Endothelial cell of umbilical vein (primary cell): ENCODE measurements at regions not wholly inside any gene's neighbourhood (a gene's known extent, or its start where the extent isn't known, plus 50 kb on each side); places are given as distances from the start of the nearest gene placed in this dataset.

Experiments used
- BruUV-seq: library from RNA; stranded (reverse); fragments of 400-500 nt; replicated peaks from 2 replicates; lab custom pipeline; 2021; lab: Mats Ljungman, UMichigan
- CTCF ChIA-PET: fragments of 300-600, 350-600 bp; sonication (Branson Sonifier 250); formaldehyde crosslinking; loops from one replicate; lab custom pipeline; 2021; ENCODE audit warnings: antibody characterized with exemption, inconsistent platforms; lab: Charles Lee
- POLR2A ChIA-PET: fragments of 300-600, 350-600 bp; sonication (Branson Sonifier 250); formaldehyde crosslinking; loops from one replicate; lab custom pipeline; 2021; ENCODE audit warnings: antibody characterized with exemption, inconsistent platforms; lab: Charles Lee
- DNase-seq: peaks from one replicate; pipeline ENCODE4 v3.0.0-alpha.2; 2011; ENCODE audit warnings: low read depth, low spot score
- FAIRE-seq: peaks from 2 replicates; lab custom pipeline; 2011; peaks lifted over from hg19 to GRCh38; lab: Jason Lieb, UNC
- H2AFZ ChIP-seq: 2 replicates; pipeline ENCODE4 v1.6.0; 2012; ENCODE audit warnings: low read depth, low read length, control low read depth, inconsistent platforms
- H3K27ac ChIP-seq: 2 replicates; pipeline ENCODE4 v1.5.1; 2011; ENCODE audit warnings: low read depth, mild to moderate bottlenecking, control low read depth, low read length, moderate library complexity; ENCODE audit not compliant: insufficient read depth
- H3K27me3 ChIP-seq, 2 experiments: 2 replicates each; pipeline versions ENCODE4 v1.6.0 to v1.6.1; 2011; ENCODE audit warnings: low read length in 2 of 2, mixed read lengths in 1 of 2; ENCODE audit not compliant: control insufficient read depth in 2 of 2, insufficient read depth in 2 of 2
- H3K36me3 ChIP-seq, 2 experiments: 2 replicates in 1 of 2; 3 replicates in 1 of 2; pipeline ENCODE4 v1.5.1; 2011; ENCODE audit warnings: low read length in 2 of 2, mild to moderate bottlenecking in 1 of 2, moderate library complexity in 1 of 2; ENCODE audit not compliant: control insufficient read depth in 2 of 2, insufficient read depth in 2 of 2; ENCODE audit errors: extremely low read depth in 1 of 2
- H3K4me1 ChIP-seq: 3 replicates; pipeline ENCODE4 v1.5.1; 2011; ENCODE audit warnings: mild to moderate bottlenecking, low read length; ENCODE audit not compliant: control insufficient read depth, insufficient read depth; ENCODE audit errors: extremely low read depth
- H3K4me2 ChIP-seq: 2 replicates; pipeline ENCODE4 v1.6.1; 2011; ENCODE audit warnings: low read length, control low read depth, mixed read lengths; ENCODE audit not compliant: insufficient read depth
- H3K4me3 ChIP-seq, 3 experiments: fragments of 200-600 bp in 1 of 3; sonication (generic), shearing (Covaris generic) in 1 of 3; replicated peaks in 1 of 3; 2 replicates each; pipeline ENCODE4 v1.5.1; 2011 to 2016; ENCODE audit warnings: control low read depth in 3 of 3, low read length in 3 of 3, mild to moderate bottlenecking in 2 of 3, inconsistent platforms in 1 of 3, low read depth in 1 of 3, moderate library complexity in 1 of 3; ENCODE audit not compliant: insufficient read depth in 1 of 3
- H3K79me2 ChIP-seq: 2 replicates; pipeline ENCODE4 v1.6.0; 2012; ENCODE audit warnings: low read length, inconsistent platforms; ENCODE audit not compliant: control insufficient read depth, insufficient read depth
- H3K9ac ChIP-seq: replicated peaks from 2 replicates; pipeline ENCODE3; 2011; ENCODE audit warnings: low read length, control low read depth; ENCODE audit not compliant: insufficient read depth; ENCODE audit errors: extremely low read depth
- H3K9me1 ChIP-seq: replicated peaks from 3 replicates; pipeline ENCODE4 v1.6.0; 2011; ENCODE audit warnings: mild to moderate bottlenecking, low read length; ENCODE audit not compliant: control insufficient read depth, insufficient read depth; ENCODE audit errors: extremely low read depth
- H3K9me3 ChIP-seq: replicated peaks from 2 replicates; pipeline ENCODE4 v1.5.1; 2012; ENCODE audit warnings: low read length, inconsistent platforms; ENCODE audit not compliant: control insufficient read depth, insufficient read depth
- H4K20me1 ChIP-seq: replicated peaks from 2 replicates; pipeline ENCODE3; 2011; ENCODE audit warnings: mild to moderate bottlenecking, low read length; ENCODE audit not compliant: control insufficient read depth, insufficient read depth; ENCODE audit errors: extremely low read depth
- EZH2 ChIP-seq: IDR thresholded peaks from 2 replicates; pipeline ENCODE4 v1.6.1; 2012; ENCODE audit warnings: borderline replicate concordance, low read depth, mild to moderate bottlenecking, moderate library complexity, low read length, inconsistent platforms; ENCODE audit not compliant: severe bottlenecking
- FOS ChIP-seq: IDR thresholded peaks from 2 replicates; pipeline ENCODE4 v1.6.1; 2011; ENCODE audit warnings: mild to moderate bottlenecking, low read length, moderate library complexity, borderline replicate concordance; ENCODE audit not compliant: insufficient read depth
- GATA2 ChIP-seq: IDR thresholded peaks from 2 replicates; pipeline ENCODE4 v1.7.0; 2011; ENCODE audit warnings: low read depth, mild to moderate bottlenecking, moderate library complexity, mixed read lengths, low read length; ENCODE audit not compliant: insufficient read length, insufficient read depth
- JUN ChIP-seq: IDR thresholded peaks from 2 replicates; pipeline ENCODE4 v1.6.1; 2011; ENCODE audit warnings: borderline replicate concordance, low read depth; ENCODE audit not compliant: insufficient read length, insufficient read depth
- MAX ChIP-seq: IDR thresholded peaks from 2 replicates; pipeline ENCODE4 v1.6.1; 2011; ENCODE audit not compliant: insufficient read depth, insufficient read length
- MYC ChIP-seq: IDR thresholded peaks from one replicate; pipeline ENCODE4 v1.6.1; 2011; ENCODE audit warnings: mild to moderate bottlenecking, low read depth, low read length
- POLR2A ChIP-seq: IDR thresholded peaks from 2 replicates; pipeline ENCODE4 v1.6.1; 2012; ENCODE audit warnings: low read depth, mild to moderate bottlenecking, control low read depth, low read length
- POLR2AphosphoS5 ChIP-seq: IDR thresholded peaks from 2 replicates; pipeline ENCODE4 v1.6.1; 2012; ENCODE audit warnings: low read depth, mild to moderate bottlenecking, control low read depth, low read length, moderate library complexity; ENCODE audit not compliant: insufficient read depth
- dilution Hi-C: fragments of 300-500 bp; cut with MboI; formaldehyde crosslinking; loops from one replicate; pipeline ENCODE4 v1.15.0; 2019; ENCODE audit warnings: low sequenced_read_pairs; ENCODE audit not compliant: extremely low pct_ligation_motif_present
- intact Hi-C: fragments of 100-400 bp; cut with micrococcal nuclease; formaldehyde crosslinking; loops from one replicate; pipeline ENCODE4 v1.10.0; 2022
- TF ChIP-seq, protein P1 (sequence below), 2 donors: IDR thresholded peaks; 1 replicate in 1 of 2; 2 replicates in 1 of 2; pipeline ENCODE4 v1.5.1; 2011; ENCODE audit warnings: low read length in 2 of 2, mild to moderate bottlenecking in 2 of 2, moderate library complexity in 2 of 2, control low read depth in 1 of 2, inconsistent platforms in 1 of 2, low read depth in 1 of 2; ENCODE audit not compliant: insufficient read depth in 1 of 2; ENCODE audit errors: extremely low read depth in 1 of 2

- no peaks in the 10 kb centered on the region for H4K20me1 ChIP-seq
- TF ChIP-seq GATA2 (no peak), EZH2 (no peak), POLR2A (no peak), FOS (no peak), MAX (no peak), MYC (no peak), POLR2AphosphoS5 (no peak), JUN (no peak)
- TF ChIP-seq, protein P1, sequence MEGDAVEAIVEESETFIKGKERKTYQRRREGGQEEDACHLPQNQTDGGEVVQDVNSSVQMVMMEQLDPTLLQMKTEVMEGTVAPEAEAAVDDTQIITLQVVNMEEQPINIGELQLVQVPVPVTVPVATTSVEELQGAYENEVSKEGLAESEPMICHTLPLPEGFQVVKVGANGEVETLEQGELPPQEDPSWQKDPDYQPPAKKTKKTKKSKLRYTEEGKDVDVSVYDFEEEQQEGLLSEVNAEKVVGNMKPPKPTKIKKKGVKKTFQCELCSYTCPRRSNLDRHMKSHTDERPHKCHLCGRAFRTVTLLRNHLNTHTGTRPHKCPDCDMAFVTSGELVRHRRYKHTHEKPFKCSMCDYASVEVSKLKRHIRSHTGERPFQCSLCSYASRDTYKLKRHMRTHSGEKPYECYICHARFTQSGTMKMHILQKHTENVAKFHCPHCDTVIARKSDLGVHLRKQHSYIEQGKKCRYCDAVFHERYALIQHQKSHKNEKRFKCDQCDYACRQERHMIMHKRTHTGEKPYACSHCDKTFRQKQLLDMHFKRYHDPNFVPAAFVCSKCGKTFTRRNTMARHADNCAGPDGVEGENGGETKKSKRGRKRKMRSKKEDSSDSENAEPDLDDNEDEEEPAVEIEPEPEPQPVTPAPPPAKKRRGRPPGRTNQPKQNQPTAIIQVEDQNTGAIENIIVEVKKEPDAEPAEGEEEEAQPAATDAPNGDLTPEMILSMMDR (IDR thresholded peaks at IDR 0.05; ENCODE audit: extremely low read depth in 1 of 2, insufficient read depth in 1 of 2, low read depth in 1 of 2, low read length in 2 of 2) = no peak
- H3K9me3 ChIP-seq = no peaks in the 10 kb centered on the region
- no peak overlapping the region for H3K27ac ChIP-seq
- no TSS peak for BruUV-seq
- no peak for FAIRE-seq
- ChIA-PET POLR2A (no interaction called here), CTCF (no interaction called here)
- no peaks in the 10 kb centered on the region for H3K4me1 ChIP-seq
- intact Hi-C loops = no loop called here
- DNase-seq = no peak
- H2AFZ ChIP-seq = no peak overlapping the region
- H3K4me3 ChIP-seq = no peak overlapping the region
- no peaks in the 10 kb centered on the region for H3K27me3 ChIP-seq
- no peak overlapping the region for H3K4me2 ChIP-seq
- dilution Hi-C loops = no loop called here
- H3K36me3 ChIP-seq = no peaks in the 10 kb centered on the region
- no peaks in the 10 kb centered on the region for H3K79me2 ChIP-seq
- H3K9me1 ChIP-seq = no peaks in the 10 kb centered on the region
- no peak overlapping the region for H3K9ac ChIP-seq
Measured at GRCh38 chr4:116064331-116064730, 950.9 kb upstream of the NDST4 start.
